ACC112 (cell line): ENCODE measurements at regions not wholly inside any gene's neighbourhood (a gene's known extent, or its start where the extent isn't known, plus 50 kb on each side); places are given as distances from the start of the nearest gene placed in this dataset.
"Not testable (repeated sequence)": the region's sequence is repeated elsewhere in the genome, so short reads cannot be mapped to it uniquely, and the experiment has no call there.

Experiments
- H2AFZ ChIP-seq: fragments of 200-600 bp; sonication (generic); one replicate; pipeline ENCODE4 v1.6.0; 2017; ENCODE audit warnings: antibody characterized with exemption, low read length; ENCODE audit not compliant: unreplicated experiment
- H3K27ac ChIP-seq: fragments of 200-600 bp; sonication (generic); 2 replicates; pipeline ENCODE4 v1.5.1; 2014; ENCODE audit warnings: low read depth, mild to moderate bottlenecking, antibody characterized with exemption, low read length, moderate library complexity
- H3K27me3 ChIP-seq: fragments of 200-600 bp; sonication (generic); 2 replicates; pipeline ENCODE4 v1.6.1; 2014; ENCODE audit warnings: mild to moderate bottlenecking, antibody characterized with exemption, low read length, moderate library complexity, mixed read lengths; ENCODE audit not compliant: insufficient read depth
- H3K36me3 ChIP-seq: fragments of 200-600 bp; sonication (generic); 2 replicates; pipeline ENCODE4 v1.6.1; 2016; ENCODE audit warnings: mild to moderate bottlenecking, antibody characterized with exemption, low read length, moderate library complexity, mixed read lengths; ENCODE audit not compliant: insufficient read depth
- H3K4me1 ChIP-seq: fragments of 200-600 bp; sonication (generic); one replicate; pipeline ENCODE4 v1.6.1; 2016; ENCODE audit warnings: low read length, mixed read lengths; ENCODE audit not compliant: insufficient read depth, unreplicated experiment, control insufficient read depth
- H3K4me3 ChIP-seq: fragments of 200-600 bp; sonication (generic); 2 replicates; pipeline ENCODE4 v1.5.1; 2014; ENCODE audit warnings: mild to moderate bottlenecking, low read depth, low read length
- H3K79me2 ChIP-seq: fragments of 200-600 bp; sonication (generic); one replicate; pipeline ENCODE4 v1.6.0; 2016; ENCODE audit warnings: low read length; ENCODE audit not compliant: control insufficient read depth, unreplicated experiment, insufficient read depth

DNA sequence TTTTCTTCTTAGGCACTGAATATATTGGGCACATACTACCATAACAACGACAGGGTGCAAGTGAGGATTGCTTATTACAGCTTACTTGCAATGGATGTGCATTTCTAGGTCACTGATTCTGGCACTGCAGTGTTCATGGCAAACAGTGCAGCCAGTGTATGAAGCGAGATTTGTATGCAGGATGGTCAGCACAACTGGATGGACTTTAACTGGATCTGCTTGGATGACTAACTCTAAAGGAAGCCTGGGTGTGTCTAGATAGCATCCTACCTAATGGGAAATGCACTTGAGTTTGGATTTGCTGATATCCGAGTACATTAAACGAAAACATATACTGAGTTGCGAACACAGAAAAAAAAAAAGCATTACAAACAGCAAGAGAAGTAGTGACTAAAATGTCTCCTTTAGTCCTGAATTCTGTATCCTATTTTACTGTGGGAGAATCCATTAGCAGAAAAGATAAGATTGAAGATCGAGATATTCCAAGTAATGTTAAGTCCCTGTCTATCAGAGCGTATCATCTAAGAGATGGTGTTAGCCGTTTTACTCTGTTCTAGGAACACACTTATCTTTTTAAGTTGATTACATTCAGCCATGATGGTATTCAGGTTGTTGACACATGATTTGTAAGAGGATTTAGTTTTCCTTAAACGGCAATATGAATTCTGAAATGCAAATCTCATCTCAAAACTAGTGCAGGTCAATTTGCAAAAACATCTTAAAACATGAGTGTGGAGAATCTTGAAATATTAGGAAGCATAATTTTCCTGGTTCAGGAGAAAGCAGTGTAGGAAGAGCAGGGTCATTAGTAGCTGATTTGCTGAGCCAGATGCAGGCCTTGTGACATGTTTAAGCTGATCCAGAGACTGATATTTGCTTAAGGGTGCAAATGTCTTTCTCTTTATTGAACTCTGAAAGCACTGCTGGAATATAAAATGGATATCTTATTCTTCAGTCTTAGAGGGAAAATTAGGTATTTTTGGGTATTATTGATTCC lies 142.6 kb upstream of the CPHXL start:
- Histone ChIP-seq H2AFZ (no peak overlapping the region), H3K4me3 (no peak overlapping the region), H3K27ac (no peak overlapping the region), H3K4me1 (no peaks in the 10 kb centered on the region), H3K79me2 (no peaks in the 10 kb centered on the region), H3K36me3 (no peaks in the 10 kb centered on the region), H3K27me3 (no peaks in the 10 kb centered on the region)

DNA sequence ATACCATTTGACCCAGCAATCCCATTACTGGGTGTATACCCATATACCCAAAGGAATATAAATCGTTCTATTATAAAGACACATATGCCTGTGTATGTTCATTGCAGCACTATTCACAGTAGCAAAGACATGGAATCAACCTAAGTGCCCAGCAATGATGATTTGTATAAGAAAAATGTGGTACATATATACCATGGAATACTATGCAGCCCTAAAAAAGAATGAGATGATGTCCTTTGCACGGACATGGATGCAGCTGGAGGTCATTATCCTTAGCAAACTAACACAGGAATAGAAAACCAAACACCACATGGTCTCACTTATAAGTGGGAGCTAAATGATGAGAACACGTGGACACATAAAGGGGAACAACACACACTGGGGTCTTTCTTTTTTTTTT lies 155.0 kb upstream of the CPHXL start:
- not testable (repeated sequence) for H3K4me1 ChIP-seq, H2AFZ ChIP-seq, H3K27me3 ChIP-seq, H3K4me3 ChIP-seq, H3K27ac ChIP-seq, H3K36me3 ChIP-seq, H3K79me2 ChIP-seq

DNA sequence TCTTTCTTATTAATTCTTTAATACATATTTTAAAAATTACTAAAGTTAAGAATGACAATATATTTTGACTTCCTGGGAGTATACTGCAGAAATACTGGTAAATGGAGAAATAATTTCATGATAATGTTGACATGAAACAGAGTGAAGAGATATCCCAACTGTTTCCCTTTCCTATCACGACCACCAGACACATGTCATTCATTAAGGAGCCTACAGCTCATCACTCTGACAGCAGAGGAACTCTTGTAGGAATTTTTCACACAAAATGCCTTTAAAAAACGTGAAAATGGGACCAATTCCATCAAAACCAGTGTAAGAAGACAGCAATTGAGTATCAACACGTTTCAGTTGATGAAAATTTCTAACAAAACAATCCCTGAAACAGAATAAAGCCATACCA lies 172.9 kb upstream of the CPHXL start:
- Histone ChIP-seq H3K27me3 (no peaks in the 10 kb centered on the region), H3K4me1 (no peaks in the 10 kb centered on the region), H2AFZ (no peak overlapping the region), H3K4me3 (no peak overlapping the region), H3K79me2 (no peaks in the 10 kb centered on the region), H3K36me3 (no peaks in the 10 kb centered on the region), H3K27ac (no peak overlapping the region)

DNA sequence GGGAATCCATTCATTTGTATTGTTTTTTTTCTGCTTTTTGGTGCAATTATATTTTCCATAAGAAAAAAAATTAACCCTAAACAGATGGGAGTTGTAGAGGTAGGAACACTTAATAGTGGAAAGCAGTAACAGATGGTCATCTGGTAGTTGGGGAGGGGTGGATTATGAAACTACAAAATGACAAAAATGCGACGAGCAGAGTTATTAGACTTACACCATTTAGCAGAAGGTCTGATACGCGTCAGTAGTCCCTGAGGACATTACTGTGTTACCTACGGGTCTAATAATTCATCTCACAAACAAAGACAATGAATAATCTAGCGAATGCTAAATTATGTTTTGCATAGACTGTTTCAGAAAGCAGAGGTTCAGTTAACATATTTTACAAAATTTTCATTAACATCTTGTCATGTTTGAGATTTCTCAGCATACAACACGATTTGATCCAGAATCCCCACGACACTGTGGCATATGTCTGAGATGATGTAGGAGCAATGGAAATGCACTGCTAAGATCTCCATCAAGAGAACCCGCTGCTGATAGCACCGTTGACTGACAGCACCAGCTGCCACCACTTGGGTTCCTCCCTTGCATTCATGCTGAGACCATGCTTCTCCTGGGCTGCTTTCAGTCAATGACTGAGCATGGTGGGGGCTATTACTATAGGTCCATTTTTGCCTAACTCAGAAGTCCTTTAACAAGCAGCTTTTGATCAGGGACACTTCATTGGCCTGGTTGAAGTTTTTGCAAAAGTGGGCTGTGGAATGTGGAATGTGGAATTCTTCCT lies 182.2 kb upstream of the CPHXL start:
- H3K4me3 ChIP-seq = no peak overlapping the region
- H2AFZ ChIP-seq = no peak overlapping the region
- no peaks in the 10 kb centered on the region for H3K4me1 ChIP-seq
- no peak overlapping the region for H3K27ac ChIP-seq
- H3K36me3 ChIP-seq = no peaks in the 10 kb centered on the region
- H3K79me2 ChIP-seq = no peaks in the 10 kb centered on the region
- peaks cover 4% of the 10 kb centered on the region; the same call in 1 of the 2 replicates for H3K27me3 ChIP-seq

DNA sequence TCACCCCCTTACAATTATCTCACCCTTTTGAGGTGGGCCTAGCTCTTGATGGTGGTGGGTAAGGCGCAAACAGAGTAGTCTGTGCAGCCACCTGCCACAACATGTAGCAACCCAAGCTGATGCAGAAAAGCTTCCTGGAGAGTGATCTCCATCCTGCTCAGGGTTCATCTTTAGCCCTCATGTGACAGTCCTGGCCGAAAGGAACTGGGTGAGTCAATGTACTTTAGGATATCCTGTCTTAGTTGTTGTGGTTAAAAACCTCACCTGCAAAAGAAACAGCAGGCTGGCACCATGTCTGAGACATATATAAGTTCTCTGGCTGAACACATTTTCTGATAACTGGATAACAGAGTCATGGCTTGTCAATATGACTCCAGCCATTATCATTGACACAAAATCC lies 183.5 kb upstream of the CPHXL start:
- no peaks in the 10 kb centered on the region for H3K4me1 ChIP-seq
- H3K4me3 ChIP-seq = no peak overlapping the region
- H3K27me3 ChIP-seq = peaks cover 6% of the 10 kb centered on the region; the same call in 1 of the 2 replicates
- no peaks in the 10 kb centered on the region for H3K79me2 ChIP-seq
- H3K27ac ChIP-seq = no peak overlapping the region
- no peaks in the 10 kb centered on the region for H3K36me3 ChIP-seq
- no peak overlapping the region for H2AFZ ChIP-seq

DNA sequence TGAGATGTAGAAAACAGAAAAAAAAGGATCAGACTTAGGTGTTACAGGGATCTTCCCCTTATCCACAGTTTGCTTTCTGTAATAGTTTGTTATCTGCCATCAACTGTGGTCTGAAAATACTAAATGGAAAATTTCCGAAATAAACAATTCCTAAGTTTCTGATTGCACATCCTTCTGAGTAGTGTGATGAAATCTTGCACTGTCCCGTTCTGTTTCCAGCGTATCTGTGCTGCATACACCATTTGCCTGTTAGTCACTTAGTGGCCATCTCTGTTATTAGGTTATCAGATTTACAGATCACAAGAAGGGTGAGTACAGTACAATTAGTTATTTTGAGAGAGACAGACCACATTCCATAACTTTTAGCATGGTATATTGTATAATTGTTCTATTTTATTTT lies 185.6 kb upstream of the CPHXL start:
- H3K27ac ChIP-seq = no peak overlapping the region
- H3K27me3 ChIP-seq = peaks cover 6% of the 10 kb centered on the region; the same call in 1 of the 2 replicates
- no peak overlapping the region for H2AFZ ChIP-seq
- no peak overlapping the region for H3K4me3 ChIP-seq
- H3K4me1 ChIP-seq = no peaks in the 10 kb centered on the region
- H3K79me2 ChIP-seq = no peaks in the 10 kb centered on the region
- H3K36me3 ChIP-seq = no peaks in the 10 kb centered on the region

DNA sequence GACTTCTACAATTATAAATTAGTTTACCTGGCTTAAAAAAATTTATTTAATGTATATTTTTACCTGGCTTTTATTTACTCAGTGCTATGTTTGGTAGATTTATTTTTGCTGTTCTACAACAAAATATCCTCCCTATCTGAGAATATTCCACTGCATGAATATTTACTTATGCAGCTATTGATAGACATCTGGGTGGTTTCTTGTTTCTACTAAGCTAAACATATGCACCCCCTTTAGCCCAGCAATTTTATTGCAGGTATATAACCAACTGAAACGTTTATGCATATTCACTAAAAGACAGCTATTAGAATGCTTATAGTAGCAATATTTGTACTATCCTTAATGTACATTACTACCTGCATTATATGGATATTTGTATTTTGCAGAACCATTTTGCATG lies 187.7 kb upstream of the CPHXL start:
- Histone ChIP-seq H2AFZ (no peak overlapping the region), H3K27me3 (0 out of 2 replicates have a peak, but pooled peaks cover 3% of the 10 kb centered on the region), H3K36me3 (no peaks in the 10 kb centered on the region), H3K4me1 (no peaks in the 10 kb centered on the region), H3K79me2 (no peaks in the 10 kb centered on the region), H3K4me3 (no peak overlapping the region), H3K27ac (no peak overlapping the region)

DNA sequence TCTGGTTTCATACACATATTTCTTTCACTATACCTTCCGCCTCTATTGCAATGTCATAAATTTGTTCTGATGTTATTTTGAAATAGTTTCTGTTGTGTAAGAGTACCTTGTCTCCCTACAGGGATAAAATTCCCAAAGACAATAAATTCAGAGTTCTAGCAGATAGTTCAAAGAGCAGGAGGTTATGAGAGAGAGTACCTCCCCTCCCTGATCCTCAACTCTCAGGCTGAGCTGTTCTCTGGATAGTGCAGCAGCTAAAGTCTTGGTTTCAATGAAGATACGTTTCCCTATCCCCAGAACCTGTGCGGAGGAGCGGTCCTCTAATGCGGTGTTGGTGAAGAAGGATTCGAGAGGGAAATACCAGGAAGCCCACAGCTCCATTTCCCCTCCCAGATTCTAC lies 190.2 kb upstream of the CPHXL start:
- Histone ChIP-seq H3K79me2 (no peaks in the 10 kb centered on the region), H3K27me3 (0 out of 2 replicates have a peak, but pooled peaks cover 3% of the 10 kb centered on the region), H3K4me1 (no peaks in the 10 kb centered on the region), H3K4me3 (no peak overlapping the region), H2AFZ (no peak overlapping the region), H3K36me3 (no peaks in the 10 kb centered on the region), H3K27ac (no peak overlapping the region)

DNA sequence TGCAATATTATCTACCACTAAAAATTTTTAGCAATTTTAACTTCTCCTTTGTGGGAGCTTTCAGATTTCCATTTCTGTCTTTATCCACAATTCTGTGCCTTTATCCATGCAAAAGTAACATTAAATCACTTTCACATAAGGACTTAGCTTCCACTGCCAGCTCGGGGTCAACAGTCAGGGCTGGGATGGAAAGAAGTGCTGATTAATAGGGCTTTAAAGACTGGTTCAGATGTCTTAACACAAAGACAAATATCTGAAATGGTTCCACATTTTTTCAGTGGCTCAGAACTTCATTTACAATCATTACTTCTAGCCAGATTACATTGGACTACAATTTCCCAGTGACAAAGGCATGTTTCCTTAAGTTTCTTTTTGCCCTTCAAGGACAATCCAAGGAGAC lies 191.8 kb upstream of the CPHXL start:
- Histone ChIP-seq H3K4me1 (no peaks in the 10 kb centered on the region), H3K4me3 (no peak overlapping the region), H3K36me3 (no peaks in the 10 kb centered on the region), H3K27me3 (0 out of 2 replicates have a peak, but pooled peaks cover 3% of the 10 kb centered on the region), H3K79me2 (no peaks in the 10 kb centered on the region), H2AFZ (no peak overlapping the region), H3K27ac (no peak overlapping the region)

DNA sequence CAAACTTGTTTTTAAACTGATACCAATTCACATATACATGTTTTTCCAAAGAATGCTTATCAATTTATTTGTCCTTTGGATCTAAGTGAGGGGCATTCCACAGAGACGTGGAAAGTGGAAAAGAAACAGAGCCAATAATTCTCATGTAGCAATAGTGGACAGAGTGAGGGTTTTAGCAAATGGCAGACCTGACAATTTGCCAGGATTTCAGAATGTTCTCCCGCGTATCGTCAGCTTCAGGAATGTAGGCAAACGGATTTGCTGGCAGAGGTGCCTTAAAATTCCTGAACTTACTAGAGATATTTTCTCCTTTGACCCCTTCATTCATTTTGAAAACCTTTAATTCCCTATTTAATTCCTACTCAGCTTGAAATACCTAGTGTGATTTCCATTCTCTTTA lies 193.4 kb upstream of the CPHXL start:
- no peak overlapping the region for H3K27ac ChIP-seq
- no peaks in the 10 kb centered on the region for H3K79me2 ChIP-seq
- no peak overlapping the region for H3K4me3 ChIP-seq
- H3K27me3 ChIP-seq = no peaks in the 10 kb centered on the region
- H3K4me1 ChIP-seq = no peaks in the 10 kb centered on the region
- H3K36me3 ChIP-seq = no peaks in the 10 kb centered on the region
- H2AFZ ChIP-seq = no peak overlapping the region
